K562 (cell line): ENCODE measurements at regions not wholly inside any gene's neighbourhood (a gene's known extent, or its start where the extent isn't known, plus 50 kb on each side); places are given as distances from the start of the nearest gene placed in this dataset.

Experiments
- ATAC-seq: fragments of 200-7000 bp; cut with Tn5 transposase; 3 replicates; pipeline ENCODE4 v1.9.1; 2020; ENCODE audit warnings: moderate library complexity
- BruUV-seq: library from RNA; stranded (reverse); fragments of 400-500 nt; replicated peaks from 2 replicates; lab custom pipeline; 2021; lab: Mats Ljungman, UMichigan
- CTCF ChIA-PET: fragments of 300-600 bp; formaldehyde crosslinking; extraction: SDS; loops from one replicate; lab custom pipeline; 2021; ENCODE audit warnings: low intra/inter-chr PET ratio; lab: Yijun Ruan, JAX
- POLR2A ChIA-PET: fragments of 300-600, 350-650 bp; sonication (Branson Sonifier 250); formaldehyde crosslinking; extraction: SDS; loops from one replicate; lab custom pipeline; 2021; ENCODE audit warnings: antibody characterized with exemption, inconsistent platforms; lab: Yijun Ruan, JAX
- DNase-seq, 4 experiments: peaks; one replicate each; pipeline versions ENCODE4 v3.0.0 to v3.0.0-alpha.2; 2011 to 2018; ENCODE audit warnings: low spot score in 3 of 4, mixed read lengths in 3 of 4; ENCODE audit errors: extremely low read depth in 1 of 4
- FAIRE-seq: peaks from 2 replicates; lab custom pipeline; 2011; peaks lifted over from hg19 to GRCh38; lab: Jason Lieb, UNC
- H2AFZ ChIP-seq: 2 replicates; pipeline ENCODE4 v1.6.0; 2011; ENCODE audit warnings: low read depth, low read length, control low read depth, inconsistent platforms
- H3K27ac ChIP-seq: fragments of 200-600 bp; 3 replicates; pipeline ENCODE4 v1.8.0; 2011; ENCODE audit warnings: low read depth, mild to moderate bottlenecking, control low read depth, inconsistent platforms, low read length, moderate library complexity, mixed read lengths; ENCODE audit errors: extremely low read depth
- H3K27me3 ChIP-seq, 2 experiments: fragments of 300-600 bp in 1 of 2; 2 replicates in 1 of 2; 3 replicates in 1 of 2; pipeline versions ENCODE4 v1.6.0 to v1.8.0; 2011; ENCODE audit warnings: inconsistent platforms in 2 of 2, low read length in 2 of 2, mild to moderate bottlenecking in 1 of 2, mixed read lengths in 1 of 2, moderate library complexity in 1 of 2; ENCODE audit not compliant: control insufficient read depth in 2 of 2, insufficient read depth in 2 of 2
- H3K36me3 ChIP-seq: fragments of 300-600 bp; 3 replicates; pipeline ENCODE4 v1.8.0; 2011; ENCODE audit warnings: mild to moderate bottlenecking, low read length, inconsistent platforms; ENCODE audit not compliant: control insufficient read depth, insufficient read depth
- H3K4me1 ChIP-seq, 2 experiments: fragments of 200-600 bp in 1 of 2; replicated peaks in 1 of 2; 2 replicates in 1 of 2; 3 replicates in 1 of 2; pipeline versions ENCODE4 v1.5.1 to v1.8.0; 2011; ENCODE audit warnings: inconsistent platforms in 2 of 2, low read length in 2 of 2, mild to moderate bottlenecking in 1 of 2, mixed read lengths in 1 of 2, moderate library complexity in 1 of 2; ENCODE audit not compliant: control insufficient read depth in 2 of 2, insufficient read depth in 2 of 2
- H3K4me2 ChIP-seq: 2 replicates; pipeline ENCODE4 v1.6.1; 2011; ENCODE audit warnings: low read length, control low read depth, inconsistent platforms, mixed read lengths; ENCODE audit not compliant: insufficient read depth
- H3K4me3 ChIP-seq: fragments of 200-600 bp; sonication (generic), shearing (Covaris generic); 2 replicates; pipeline ENCODE4 v1.5.1; 2016; ENCODE audit warnings: control low read depth, inconsistent platforms
- H3K79me2 ChIP-seq: fragments of 200-600 bp; 3 replicates; pipeline ENCODE4 v1.8.0; 2011; ENCODE audit warnings: low read length, inconsistent platforms; ENCODE audit not compliant: control insufficient read depth, insufficient read depth
- H3K9ac ChIP-seq, 2 experiments: 2 replicates each; pipeline versions ENCODE4 v1.6.0 to v1.6.1; 2011; ENCODE audit warnings: low read depth in 2 of 2, low read length in 2 of 2, control low read depth in 1 of 2, inconsistent platforms in 1 of 2, mild to moderate bottlenecking in 1 of 2, mixed read lengths in 1 of 2; ENCODE audit not compliant: insufficient read depth in 1 of 2
- H3K9me1 ChIP-seq: one replicate; pipeline ENCODE4 v1.6.0; 2011; ENCODE audit warnings: inconsistent platforms, mild to moderate bottlenecking, low read length, moderate library complexity; ENCODE audit not compliant: control insufficient read depth, insufficient read depth
- H3K9me3 ChIP-seq: replicated peaks from 2 replicates; pipeline ENCODE4 v1.5.1; 2011; ENCODE audit warnings: low read depth, low read length, inconsistent platforms; ENCODE audit not compliant: control insufficient read depth, insufficient read depth
- H4K20me1 ChIP-seq: replicated peaks from 2 replicates; pipeline ENCODE4 v1.6.1; 2011; ENCODE audit warnings: low read length, inconsistent platforms, mixed read lengths; ENCODE audit not compliant: control insufficient read depth, insufficient read depth
- GABPB1 ChIP-seq: sonication (generic); formaldehyde crosslinking; IDR thresholded peaks from 2 replicates; pipeline ENCODE4 v1.8.0; 2022; ENCODE audit warnings: mild to moderate bottlenecking, missing genetic modification reagents
- GATAD2A ChIP-seq: fragments of 450-650 bp; IDR thresholded peaks from 2 replicates; pipeline ENCODE4 v1.6.1; 2017
- HMG20B ChIP-seq: fragments of 250-450 bp; sonication (Bioruptor Pico); IDR thresholded peaks from 2 replicates; pipeline ENCODE4 v1.5.0; 2021; ENCODE audit warnings: mild to moderate bottlenecking
- MTA1 ChIP-seq: fragments of 450-650 bp; IDR thresholded peaks from 2 replicates; pipeline ENCODE4 v1.6.1; 2017; ENCODE audit warnings: borderline replicate concordance
- PREB ChIP-seq: sonication (generic); formaldehyde crosslinking; IDR thresholded peaks from 2 replicates; pipeline ENCODE4 v1.8.1; 2023; ENCODE audit warnings: mild to moderate bottlenecking, missing genetic modification reagents
- RBM15 ChIP-seq: fragments of 200-400 bp; formaldehyde crosslinking; IDR thresholded peaks from 2 replicates; pipeline ENCODE4 v1.6.1; 2018; ENCODE audit warnings: mild to moderate bottlenecking, low read length, moderate library complexity; ENCODE audit not compliant: insufficient read depth
- TAL1 ChIP-seq: fragments of 450-650 bp; IDR thresholded peaks from 2 replicates; pipeline ENCODE4 v1.6.1; 2016; ENCODE audit warnings: mild to moderate bottlenecking
- ZNF184 ChIP-seq: sonication (generic); formaldehyde crosslinking; IDR thresholded peaks from 2 replicates; pipeline ENCODE4 v1.5.0; 2020; ENCODE audit warnings: missing genetic modification reagents
- ZNF24 ChIP-seq: fragments of 450-650 bp; IDR thresholded peaks from 2 replicates; pipeline ENCODE4 v1.6.1; 2016
- ZNF740 ChIP-seq, 3 experiments: fragments of 200-800 bp in 1 of 3; sonication (Bioruptor generic) in 1 of 3; sonication (generic) in 1 of 3; formaldehyde crosslinking in 1 of 3; IDR thresholded peaks; 2 replicates each; pipeline versions ENCODE4 v1.6.1 to v1.8.0; 2016 to 2022; ENCODE audit warnings: mild to moderate bottlenecking in 2 of 3, missing compliant biosample characterization in 2 of 3, missing genetic modification characterization in 2 of 3, missing genetic modification reagents in 1 of 3
- WGBS: fragments of 100-300 bp; shearing (Covaris generic); methylation state at CpG from one replicate; pipeline ENCODE4 v1.1.6; 2016; ENCODE audit warnings: low coverage, mixed read lengths; ENCODE audit not compliant: insufficient coverage; ENCODE audit errors: missing lambda C conversion rate; 5-methylcytosine and 5-hydroxymethylcytosine counted together
- in situ Hi-C: fragments of 300-500 bp; cut with MboI; formaldehyde crosslinking; loops from 4 replicates; pipeline ENCODE4 v1.15.0; 2018; ENCODE audit warnings: inconsistent platforms, mixed read lengths
- intact Hi-C: fragments of 100-400 bp; cut with micrococcal nuclease; formaldehyde crosslinking; loops from 2 replicates; pipeline ENCODE4 v1.14.2; 2022
- TF ChIP-seq, protein P1 (sequence below): fragments of 200-600 bp; sonication (generic); IDR thresholded peaks from one replicate; pipeline ENCODE4 v1.6.1; 2012; ENCODE audit warnings: mild to moderate bottlenecking, low read depth, low read length, inconsistent platforms

DNA sequence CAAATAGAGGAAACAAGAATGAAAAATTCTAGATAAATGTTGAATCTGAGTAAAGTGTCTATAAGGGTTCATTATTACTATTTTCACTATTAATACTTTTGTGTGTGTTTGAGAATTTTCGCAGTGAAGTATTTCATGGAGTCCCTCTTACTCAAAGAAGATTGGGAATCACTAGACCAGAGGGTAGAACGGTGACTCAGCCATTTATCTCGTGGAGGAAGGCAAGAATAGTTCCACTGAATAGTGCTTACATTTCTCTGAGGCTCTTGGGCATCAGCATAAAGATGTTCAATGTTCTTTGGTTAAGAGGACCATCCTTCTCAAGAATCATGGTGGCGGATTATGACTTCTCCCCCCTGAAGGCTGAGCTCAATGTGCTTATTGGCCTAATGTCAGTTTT is 376.7 kb upstream of the ARID1B start:
- no peak overlapping the region for H3K4me2 ChIP-seq
- peaks cover 15 to 19% of the 10 kb centered on the region in 2 experiments for H3K27me3 ChIP-seq
- no TSS peak for BruUV-seq
- peaks cover 0 to 7% of the 10 kb centered on the region in 2 experiments; a peak in 1 of 5 replicates for H3K4me1 ChIP-seq
- H4K20me1 ChIP-seq = no peaks in the 10 kb centered on the region
- H3K36me3 ChIP-seq = no peaks in the 10 kb centered on the region
- H3K9me1 ChIP-seq = no peaks in the 10 kb centered on the region
- CTCF ChIA-PET = no interaction called here
- H3K27ac ChIP-seq = no peak overlapping the region
- H3K9me3 ChIP-seq = no peaks in the 10 kb centered on the region
- DNase-seq (no peak), FAIRE-seq (no peak), ATAC-seq (no peak)
- in situ Hi-C loops = no loop called here
- H3K9ac ChIP-seq = no peak overlapping the region
- intact Hi-C loops = no loop called here
- H3K4me3 ChIP-seq = no peak overlapping the region
- POLR2A ChIA-PET = no interaction called here
- WGBS = 0% methylated on average over 4 of the region's 4 CpGs
- no peaks in the 10 kb centered on the region for H3K79me2 ChIP-seq
- H2AFZ ChIP-seq = no peak overlapping the region
- TF ChIP-seq MTA1 = no peak
- no peak for TF ChIP-seq TAL1
- no peak for TF ChIP-seq ZNF184 (CRISPR knock-in tag)
- TF ChIP-seq HMG20B (CRISPR knock-in tag) = no peak
- TF ChIP-seq, protein P1, sequence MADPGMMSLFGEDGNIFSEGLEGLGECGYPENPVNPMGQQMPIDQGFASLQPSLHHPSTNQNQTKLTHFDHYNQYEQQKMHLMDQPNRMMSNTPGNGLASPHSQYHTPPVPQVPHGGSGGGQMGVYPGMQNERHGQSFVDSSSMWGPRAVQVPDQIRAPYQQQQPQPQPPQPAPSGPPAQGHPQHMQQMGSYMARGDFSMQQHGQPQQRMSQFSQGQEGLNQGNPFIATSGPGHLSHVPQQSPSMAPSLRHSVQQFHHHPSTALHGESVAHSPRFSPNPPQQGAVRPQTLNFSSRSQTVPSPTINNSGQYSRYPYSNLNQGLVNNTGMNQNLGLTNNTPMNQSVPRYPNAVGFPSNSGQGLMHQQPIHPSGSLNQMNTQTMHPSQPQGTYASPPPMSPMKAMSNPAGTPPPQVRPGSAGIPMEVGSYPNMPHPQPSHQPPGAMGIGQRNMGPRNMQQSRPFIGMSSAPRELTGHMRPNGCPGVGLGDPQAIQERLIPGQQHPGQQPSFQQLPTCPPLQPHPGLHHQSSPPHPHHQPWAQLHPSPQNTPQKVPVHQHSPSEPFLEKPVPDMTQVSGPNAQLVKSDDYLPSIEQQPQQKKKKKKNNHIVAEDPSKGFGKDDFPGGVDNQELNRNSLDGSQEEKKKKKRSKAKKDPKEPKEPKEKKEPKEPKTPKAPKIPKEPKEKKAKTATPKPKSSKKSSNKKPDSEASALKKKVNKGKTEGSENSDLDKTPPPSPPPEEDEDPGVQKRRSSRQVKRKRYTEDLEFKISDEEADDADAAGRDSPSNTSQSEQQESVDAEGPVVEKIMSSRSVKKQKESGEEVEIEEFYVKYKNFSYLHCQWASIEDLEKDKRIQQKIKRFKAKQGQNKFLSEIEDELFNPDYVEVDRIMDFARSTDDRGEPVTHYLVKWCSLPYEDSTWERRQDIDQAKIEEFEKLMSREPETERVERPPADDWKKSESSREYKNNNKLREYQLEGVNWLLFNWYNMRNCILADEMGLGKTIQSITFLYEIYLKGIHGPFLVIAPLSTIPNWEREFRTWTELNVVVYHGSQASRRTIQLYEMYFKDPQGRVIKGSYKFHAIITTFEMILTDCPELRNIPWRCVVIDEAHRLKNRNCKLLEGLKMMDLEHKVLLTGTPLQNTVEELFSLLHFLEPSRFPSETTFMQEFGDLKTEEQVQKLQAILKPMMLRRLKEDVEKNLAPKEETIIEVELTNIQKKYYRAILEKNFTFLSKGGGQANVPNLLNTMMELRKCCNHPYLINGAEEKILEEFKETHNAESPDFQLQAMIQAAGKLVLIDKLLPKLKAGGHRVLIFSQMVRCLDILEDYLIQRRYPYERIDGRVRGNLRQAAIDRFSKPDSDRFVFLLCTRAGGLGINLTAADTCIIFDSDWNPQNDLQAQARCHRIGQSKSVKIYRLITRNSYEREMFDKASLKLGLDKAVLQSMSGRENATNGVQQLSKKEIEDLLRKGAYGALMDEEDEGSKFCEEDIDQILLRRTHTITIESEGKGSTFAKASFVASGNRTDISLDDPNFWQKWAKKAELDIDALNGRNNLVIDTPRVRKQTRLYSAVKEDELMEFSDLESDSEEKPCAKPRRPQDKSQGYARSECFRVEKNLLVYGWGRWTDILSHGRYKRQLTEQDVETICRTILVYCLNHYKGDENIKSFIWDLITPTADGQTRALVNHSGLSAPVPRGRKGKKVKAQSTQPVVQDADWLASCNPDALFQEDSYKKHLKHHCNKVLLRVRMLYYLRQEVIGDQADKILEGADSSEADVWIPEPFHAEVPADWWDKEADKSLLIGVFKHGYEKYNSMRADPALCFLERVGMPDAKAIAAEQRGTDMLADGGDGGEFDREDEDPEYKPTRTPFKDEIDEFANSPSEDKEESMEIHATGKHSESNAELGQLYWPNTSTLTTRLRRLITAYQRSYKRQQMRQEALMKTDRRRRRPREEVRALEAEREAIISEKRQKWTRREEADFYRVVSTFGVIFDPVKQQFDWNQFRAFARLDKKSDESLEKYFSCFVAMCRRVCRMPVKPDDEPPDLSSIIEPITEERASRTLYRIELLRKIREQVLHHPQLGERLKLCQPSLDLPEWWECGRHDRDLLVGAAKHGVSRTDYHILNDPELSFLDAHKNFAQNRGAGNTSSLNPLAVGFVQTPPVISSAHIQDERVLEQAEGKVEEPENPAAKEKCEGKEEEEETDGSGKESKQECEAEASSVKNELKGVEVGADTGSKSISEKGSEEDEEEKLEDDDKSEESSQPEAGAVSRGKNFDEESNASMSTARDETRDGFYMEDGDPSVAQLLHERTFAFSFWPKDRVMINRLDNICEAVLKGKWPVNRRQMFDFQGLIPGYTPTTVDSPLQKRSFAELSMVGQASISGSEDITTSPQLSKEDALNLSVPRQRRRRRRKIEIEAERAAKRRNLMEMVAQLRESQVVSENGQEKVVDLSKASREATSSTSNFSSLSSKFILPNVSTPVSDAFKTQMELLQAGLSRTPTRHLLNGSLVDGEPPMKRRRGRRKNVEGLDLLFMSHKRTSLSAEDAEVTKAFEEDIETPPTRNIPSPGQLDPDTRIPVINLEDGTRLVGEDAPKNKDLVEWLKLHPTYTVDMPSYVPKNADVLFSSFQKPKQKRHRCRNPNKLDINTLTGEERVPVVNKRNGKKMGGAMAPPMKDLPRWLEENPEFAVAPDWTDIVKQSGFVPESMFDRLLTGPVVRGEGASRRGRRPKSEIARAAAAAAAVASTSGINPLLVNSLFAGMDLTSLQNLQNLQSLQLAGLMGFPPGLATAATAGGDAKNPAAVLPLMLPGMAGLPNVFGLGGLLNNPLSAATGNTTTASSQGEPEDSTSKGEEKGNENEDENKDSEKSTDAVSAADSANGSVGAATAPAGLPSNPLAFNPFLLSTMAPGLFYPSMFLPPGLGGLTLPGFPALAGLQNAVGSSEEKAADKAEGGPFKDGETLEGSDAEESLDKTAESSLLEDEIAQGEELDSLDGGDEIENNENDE = no peak
- no peak for TF ChIP-seq GATAD2A
- no peak for TF ChIP-seq ZNF740 (CRISPR knock-in tag; IDR thresholded peaks at IDR 0.05)
- no peak for TF ChIP-seq ZNF740 (tag; IDR thresholded peaks at IDR 0.05)
- TF ChIP-seq PREB (CRISPR knock-in tag) = no peak
- TF ChIP-seq RBM15 = no peak
- TF ChIP-seq GABPB1 (CRISPR knock-in tag) = no peak
- no peak for TF ChIP-seq ZNF24
